Body of pancreas (tissue), 4 donors: ENCODE measurements at regions not wholly inside any gene's neighbourhood (a gene's known extent, or its start where the extent isn't known, plus 50 kb on each side); places are given as distances from the start of the nearest gene placed in this dataset.

Source experiments
- ATAC-seq: fragments of 150-250 bp; one replicate; pipeline ENCODE4 v1.9.1; 2016
- DNase-seq, 4 donors: peaks; one replicate each; pipeline ENCODE4 v3.0.0-alpha.2; 2019
- H3K27ac ChIP-seq, 4 donors: fragments of 200-600 bp; sonication (generic); 1 replicate in 3 of 4; 2 replicates in 1 of 4; pipeline versions ENCODE4 v1.5.1 to v1.6.1; 2016 to 2019; ENCODE audit warnings: mild to moderate bottlenecking in 1 of 4, mixed read lengths in 1 of 4, moderate library complexity in 1 of 4
- H3K27me3 ChIP-seq, 2 donors: fragments of 200-600 bp; sonication (generic); one replicate each; pipeline ENCODE4 v1.6.0; 2016; ENCODE audit warnings: mild to moderate bottlenecking in 1 of 2
- H3K36me3 ChIP-seq, 2 donors: fragments of 200-600 bp; sonication (generic); replicated peaks in 1 of 2; 2 replicates each; pipeline ENCODE4 v1.5.1; 2016; ENCODE audit warnings: low read depth in 2 of 2; ENCODE audit not compliant: insufficient read depth in 1 of 2
- H3K4me1 ChIP-seq: fragments of 200-600 bp; sonication (generic); one replicate; pipeline ENCODE4 v1.6.0; 2016
- H3K4me3 ChIP-seq, 2 donors: fragments of 200-600 bp; sonication (generic); 1 replicate in 1 of 2; 2 replicates in 1 of 2; pipeline ENCODE4 v1.5.1; 2016 to 2019
- H3K9me3 ChIP-seq, 3 donors: fragments of 200-600 bp; sonication (generic); 1 replicate in 2 of 3; 2 replicates in 1 of 3; pipeline ENCODE4 v1.5.1; 2016
- POLR2A ChIP-seq, 3 donors: fragments of 450-650 bp; IDR thresholded peaks; one replicate each; pipeline ENCODE4 v1.6.1; 2016; ENCODE audit warnings: antibody characterized with exemption in 3 of 3, mild to moderate bottlenecking in 2 of 3
- WGBS, 2 donors: methylation state at CpG; one replicate each; pipeline ENCODE4 v1.1.5; 2017; 5-methylcytosine and 5-hydroxymethylcytosine counted together
- intact Hi-C: fragments of 100-400 bp; cut with DNase I; formaldehyde crosslinking; loops from one replicate; pipeline ENCODE4 v1.15.1; 2023
- TF ChIP-seq, protein P1 (sequence below), 7 experiments: fragments of 450-650 bp in 4 of 7; fragments of 200-600 bp in 3 of 7; sonication (generic) in 3 of 7; IDR thresholded peaks; one replicate each; pipeline ENCODE4 v1.5.1; 2016 to 2019; ENCODE audit warnings: antibody characterized with exemption in 7 of 7

DNA sequence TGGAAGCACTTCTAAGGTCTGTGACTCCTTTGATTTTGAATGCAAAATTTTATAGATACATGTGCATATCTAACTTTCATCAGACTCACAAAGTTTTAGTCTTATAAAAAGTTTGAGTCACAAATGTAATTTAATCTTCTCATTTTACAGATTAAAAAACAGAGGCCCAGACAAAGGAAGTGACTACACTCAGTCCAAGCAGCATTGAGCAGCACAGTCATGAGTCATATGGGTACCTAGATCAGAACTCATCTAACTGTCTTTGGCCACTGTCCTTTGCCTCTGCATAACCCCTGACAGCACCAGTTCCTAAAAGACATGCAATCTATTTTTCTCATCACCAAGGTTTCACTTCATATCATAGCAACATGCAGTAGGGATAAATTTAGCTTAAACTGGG lies 210.7 kb upstream of the KCNH8 start:
- no peaks in the 10 kb centered on the region for H3K27me3 ChIP-seq
- H3K36me3 ChIP-seq: no peaks in the 10 kb centered on the region
- ATAC-seq (no peak), DNase-seq (no peak)
- TF ChIP-seq POLR2A (IDR thresholded peaks at IDR 0.05): no peak
- TF ChIP-seq, protein P1, sequence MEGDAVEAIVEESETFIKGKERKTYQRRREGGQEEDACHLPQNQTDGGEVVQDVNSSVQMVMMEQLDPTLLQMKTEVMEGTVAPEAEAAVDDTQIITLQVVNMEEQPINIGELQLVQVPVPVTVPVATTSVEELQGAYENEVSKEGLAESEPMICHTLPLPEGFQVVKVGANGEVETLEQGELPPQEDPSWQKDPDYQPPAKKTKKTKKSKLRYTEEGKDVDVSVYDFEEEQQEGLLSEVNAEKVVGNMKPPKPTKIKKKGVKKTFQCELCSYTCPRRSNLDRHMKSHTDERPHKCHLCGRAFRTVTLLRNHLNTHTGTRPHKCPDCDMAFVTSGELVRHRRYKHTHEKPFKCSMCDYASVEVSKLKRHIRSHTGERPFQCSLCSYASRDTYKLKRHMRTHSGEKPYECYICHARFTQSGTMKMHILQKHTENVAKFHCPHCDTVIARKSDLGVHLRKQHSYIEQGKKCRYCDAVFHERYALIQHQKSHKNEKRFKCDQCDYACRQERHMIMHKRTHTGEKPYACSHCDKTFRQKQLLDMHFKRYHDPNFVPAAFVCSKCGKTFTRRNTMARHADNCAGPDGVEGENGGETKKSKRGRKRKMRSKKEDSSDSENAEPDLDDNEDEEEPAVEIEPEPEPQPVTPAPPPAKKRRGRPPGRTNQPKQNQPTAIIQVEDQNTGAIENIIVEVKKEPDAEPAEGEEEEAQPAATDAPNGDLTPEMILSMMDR (IDR thresholded peaks at IDR 0.05): no peak
- no peaks in the 10 kb centered on the region for H3K9me3 ChIP-seq
- H3K4me3 ChIP-seq: no peak overlapping the region
- intact Hi-C loops: no loop called here
- H3K27ac ChIP-seq: no peak overlapping the region
- H3K4me1 ChIP-seq: no peaks in the 10 kb centered on the region

DNA sequence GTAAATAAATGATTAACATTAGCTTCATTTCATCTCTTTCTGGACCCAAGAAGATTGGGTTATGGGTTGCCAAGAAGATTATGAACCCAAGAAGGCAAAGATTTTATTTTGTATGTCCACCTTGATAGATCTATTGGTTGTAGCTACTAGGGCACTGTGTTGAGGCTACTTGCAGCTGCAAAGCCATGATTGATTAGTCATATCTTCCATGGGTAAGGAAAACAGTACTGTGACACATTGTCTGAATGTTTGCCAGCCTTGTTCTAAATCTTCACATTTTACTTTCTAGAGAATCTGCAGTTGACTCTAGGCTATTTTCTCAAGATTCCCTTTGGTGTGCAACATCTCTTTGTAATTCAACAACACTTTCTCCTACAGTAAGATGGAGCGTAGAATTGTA lies 229.2 kb upstream of the KCNH8 start:
- WGBS, 2 donors: 83 to 84% methylated on average over 1 of the region's 1 CpG

DNA sequence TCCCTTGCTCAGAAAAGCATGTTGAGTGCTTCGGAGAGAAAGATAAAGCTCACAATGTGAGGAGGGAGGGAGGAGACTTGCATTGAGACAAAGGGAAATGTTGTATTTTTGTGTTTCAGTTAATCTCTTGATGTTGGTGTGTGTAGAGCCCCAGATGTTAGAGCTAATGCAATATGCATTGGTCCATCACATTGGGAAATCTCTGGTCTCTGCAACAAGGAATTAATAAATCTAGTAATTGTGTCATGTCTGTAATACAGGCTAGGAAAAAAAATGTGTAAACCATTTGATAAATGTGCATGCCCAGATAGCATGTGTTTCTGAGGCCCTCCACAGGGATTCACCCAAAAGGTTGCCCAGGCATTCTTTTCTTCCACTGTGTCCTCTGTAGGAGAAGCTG lies 230.4 kb upstream of the KCNH8 start:
- Histone ChIP-seq H3K9me3 (no peaks in the 10 kb centered on the region), H3K36me3 (no peaks in the 10 kb centered on the region), H3K4me3 (no peak overlapping the region), H3K4me1 (no peaks in the 10 kb centered on the region), H3K27ac (no peak overlapping the region), H3K27me3 (no peaks in the 10 kb centered on the region)
- ATAC-seq (no peak), DNase-seq (no peak)
- intact Hi-C loops: no loop called here
- 46 to 57% methylated on average over 1 of the region's 1 CpG for WGBS, 2 donors
- TF ChIP-seq POLR2A (IDR thresholded peaks at IDR 0.05): no peak
- TF ChIP-seq, protein P1 (IDR thresholded peaks at IDR 0.05): no peak

More for the DNA sequence above, 229.2 kb upstream of the KCNH8 start:
- Histone ChIP-seq H3K4me1 (no peaks in the 10 kb centered on the region), H3K27me3 (no peaks in the 10 kb centered on the region), H3K9me3 (no peaks in the 10 kb centered on the region), H3K27ac (no peak overlapping the region), H3K36me3 (no peaks in the 10 kb centered on the region), H3K4me3 (no peak overlapping the region)
- ATAC-seq (no peak), DNase-seq (no peak)
- intact Hi-C loops: no loop called here
- TF ChIP-seq, protein P1 (IDR thresholded peaks at IDR 0.05): no peak
- TF ChIP-seq POLR2A (IDR thresholded peaks at IDR 0.05): no peak

DNA sequence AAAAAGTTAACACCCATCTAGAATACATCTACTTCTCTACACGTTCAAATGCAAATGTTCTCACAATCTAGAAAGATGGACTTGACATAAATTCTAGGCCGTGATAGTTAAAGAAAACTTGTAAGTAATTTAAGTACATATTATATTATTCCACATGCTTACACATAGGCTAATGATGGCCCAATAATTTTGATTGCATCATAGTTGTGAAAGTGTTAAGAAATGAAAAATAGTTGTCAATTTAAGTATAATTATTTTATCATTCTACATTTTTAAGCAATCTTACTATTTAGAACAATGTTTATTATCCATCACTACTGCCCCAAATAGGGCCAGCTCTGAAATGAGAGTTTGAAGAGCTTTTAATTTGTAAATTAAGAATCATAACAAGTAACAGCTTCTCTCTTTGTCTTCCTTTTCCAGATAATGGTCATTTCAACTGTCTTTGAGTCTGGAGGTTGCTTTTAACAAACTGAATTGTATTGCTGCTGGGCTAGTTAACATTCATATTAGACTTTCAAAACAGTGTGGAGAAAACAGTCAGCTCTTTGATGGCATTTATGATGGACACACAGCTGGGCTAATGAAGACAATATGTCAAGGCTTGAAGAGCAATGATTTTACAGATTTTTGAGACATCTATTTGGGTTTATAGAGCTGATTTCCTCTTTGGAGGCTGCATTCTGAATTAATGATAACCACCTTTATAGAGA lies 246.1 kb upstream of the KCNH8 start:
- TF ChIP-seq, protein P1 (IDR thresholded peaks at IDR 0.05): no peak
- no peak for TF ChIP-seq POLR2A (IDR thresholded peaks at IDR 0.05)
- Histone ChIP-seq H3K27me3 (no peaks in the 10 kb centered on the region), H3K4me1 (no peaks in the 10 kb centered on the region), H3K9me3 (no peaks in the 10 kb centered on the region), H3K27ac (no peak overlapping the region), H3K4me3 (no peak overlapping the region), H3K36me3 (no peaks in the 10 kb centered on the region)
- 60 to 65% methylated on average over 2 of the region's 2 CpGs for whole genome bisulfite sequencing, 2 donors
- DNase-seq: no peak
- intact Hi-C loops: no loop called here
- ATAC-seq: no peak

DNA sequence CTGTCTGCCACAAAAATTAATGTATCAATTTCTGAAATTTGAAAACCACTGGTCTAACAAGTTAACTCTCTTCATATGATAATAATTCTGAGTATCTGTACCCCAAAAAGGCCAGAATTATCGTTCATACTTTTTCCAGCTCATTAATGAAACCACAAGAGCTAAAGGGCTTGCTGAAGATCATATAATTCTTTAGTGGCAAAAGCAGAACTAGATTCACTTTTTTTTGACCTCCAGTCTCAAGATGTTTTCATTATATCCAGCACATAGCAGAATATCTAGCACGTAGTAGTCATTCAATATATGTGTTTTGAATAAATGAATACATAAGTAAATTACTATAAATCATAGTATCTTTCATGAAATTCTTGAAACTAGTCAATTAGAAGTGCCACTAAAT lies 246.7 kb upstream of the KCNH8 start:
- no peak for TF ChIP-seq POLR2A (IDR thresholded peaks at IDR 0.05)
- TF ChIP-seq, protein P1 (IDR thresholded peaks at IDR 0.05): no peak
- H3K27me3 ChIP-seq: no peaks in the 10 kb centered on the region
- H3K36me3 ChIP-seq: no peaks in the 10 kb centered on the region
- intact Hi-C loops: no loop called here
- ATAC-seq (no peak), DNase-seq (no peak)
- no peaks in the 10 kb centered on the region for H3K4me1 ChIP-seq
- H3K27ac ChIP-seq: no peak overlapping the region
- 31 to 50% methylated on average over 2 of the region's 2 CpGs for WGBS, 2 donors
- H3K9me3 ChIP-seq: no peaks in the 10 kb centered on the region
- H3K4me3 ChIP-seq: no peak overlapping the region
